ENCODE measurements at regions not wholly inside any gene's neighbourhood (a gene's known extent, or its start where the extent isn't known, plus 50 kb on each side); places are given as distances from the start of the nearest gene placed in this dataset.

DNA sequence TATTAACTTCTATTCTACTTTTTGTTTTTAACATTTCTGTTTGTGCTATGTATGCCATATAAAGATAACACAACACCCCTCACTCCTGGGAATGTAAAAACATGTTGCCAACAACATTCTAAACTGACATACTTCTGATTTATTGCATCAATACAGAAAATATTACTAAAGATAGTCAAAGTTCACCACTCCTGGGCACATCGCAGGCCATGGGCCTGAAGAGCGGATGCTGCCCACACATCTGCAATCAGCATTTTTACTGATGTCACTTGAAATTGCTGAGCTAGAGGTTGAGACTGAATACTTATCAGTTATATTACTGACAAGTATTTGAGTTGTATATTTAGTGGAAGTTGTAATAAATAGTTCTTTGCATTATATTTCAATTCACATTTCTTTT lies 711.9 kb upstream of the EPHA7 start:
- Histone ChIP-seq H3K4me2 (ENCODE audit: low read length) (no peak overlapping the region), H3K4me1 (ENCODE audit: control insufficient read depth, insufficient read depth, low read length) (no peaks in the 10 kb centered on the region), H3K27me3 (ENCODE audit: control insufficient read depth, insufficient read depth, low read length) (no peaks in the 10 kb centered on the region), H3K9me3 (replicated peaks; ENCODE audit: low read length) (no peaks in the 10 kb centered on the region), H3K4me3 (ENCODE audit: low read length) (no peak overlapping the region), H3K36me3 (ENCODE audit: insufficient read depth, low read length) (no peaks in the 10 kb centered on the region), H3K9ac (ENCODE audit: low read depth, low read length) (no peak overlapping the region)

DNA sequence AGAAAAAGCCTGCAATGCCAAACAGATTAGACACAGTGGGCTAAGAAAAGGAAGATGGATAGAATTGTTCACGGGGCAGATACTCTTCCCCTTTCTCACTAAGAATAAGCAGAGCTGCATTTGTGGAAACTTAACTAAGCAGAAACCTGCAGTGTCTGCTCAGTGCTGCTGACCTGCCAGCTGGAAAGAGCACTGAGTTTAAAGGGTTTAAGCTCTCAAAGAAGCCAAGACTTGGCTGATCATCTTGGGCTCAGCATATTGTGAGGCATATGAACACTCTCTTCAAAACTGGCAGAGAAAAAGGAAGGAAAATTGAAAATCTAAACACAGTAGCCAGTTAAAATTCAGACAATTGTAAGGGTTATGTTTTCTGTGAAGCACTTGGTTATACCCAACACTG lies 711.1 kb upstream of the EPHA7 start:
- Histone ChIP-seq H3K27me3 (ENCODE audit: control insufficient read depth, insufficient read depth, low read length) (no peaks in the 10 kb centered on the region), H3K4me1 (ENCODE audit: control insufficient read depth, insufficient read depth, low read length) (no peaks in the 10 kb centered on the region), H3K4me3 (ENCODE audit: low read length) (no peak overlapping the region), H3K36me3 (ENCODE audit: insufficient read depth, low read length) (no peaks in the 10 kb centered on the region), H3K4me2 (ENCODE audit: low read length) (no peak overlapping the region), H3K9me3 (replicated peaks; ENCODE audit: low read length) (no peaks in the 10 kb centered on the region), H3K9ac (ENCODE audit: low read depth, low read length) (no peak overlapping the region)

DNA sequence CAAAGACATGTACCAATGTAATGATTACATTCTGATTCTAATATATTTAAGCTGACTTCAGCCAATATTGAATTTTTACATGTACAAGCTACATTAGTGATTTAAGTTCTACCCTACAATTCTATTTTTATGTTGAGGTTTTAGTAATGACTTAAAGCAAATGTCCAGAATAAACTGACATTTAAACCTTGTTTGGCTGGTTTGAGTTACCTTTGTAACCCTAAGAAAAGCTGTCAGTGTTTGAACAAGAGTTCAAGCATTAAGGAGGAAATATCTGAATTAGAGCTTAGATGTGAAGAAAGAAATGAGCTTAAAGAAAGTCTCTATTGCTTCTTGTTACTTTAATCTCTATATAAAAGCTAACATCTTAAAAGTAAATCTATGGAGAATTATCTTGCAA lies 710.6 kb upstream of the EPHA7 start:
- Histone ChIP-seq H3K4me3 (ENCODE audit: low read length) (no peak overlapping the region), H3K9me3 (replicated peaks; ENCODE audit: low read length) (no peaks in the 10 kb centered on the region), H3K9ac (ENCODE audit: low read depth, low read length) (no peak overlapping the region), H3K4me1 (ENCODE audit: control insufficient read depth, insufficient read depth, low read length) (no peaks in the 10 kb centered on the region), H3K4me2 (ENCODE audit: low read length) (no peak overlapping the region), H3K27me3 (ENCODE audit: control insufficient read depth, insufficient read depth, low read length) (no peaks in the 10 kb centered on the region), H3K36me3 (ENCODE audit: insufficient read depth, low read length) (no peaks in the 10 kb centered on the region)

DNA sequence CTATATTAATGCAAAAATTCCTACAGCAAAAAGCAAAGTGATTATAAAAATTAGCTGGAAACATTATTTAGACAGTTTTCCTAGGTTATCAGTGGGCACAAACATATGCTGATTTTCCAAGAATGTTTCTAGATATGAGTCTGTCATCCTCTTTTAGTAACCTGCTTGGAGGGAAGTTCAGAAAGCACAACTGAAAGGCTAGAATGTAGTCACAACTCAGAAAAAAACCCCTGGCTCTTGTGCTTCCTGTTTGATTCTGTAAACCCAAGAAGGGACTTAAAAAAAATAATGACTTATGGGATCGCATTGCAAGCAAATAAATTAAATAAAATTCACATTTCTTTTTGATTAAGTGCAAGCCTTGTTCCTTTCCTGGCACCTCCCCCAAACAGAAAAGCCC lies 708.4 kb upstream of the EPHA7 start:
- Histone ChIP-seq H3K9ac (ENCODE audit: low read depth, low read length) (no peak overlapping the region), H3K36me3 (ENCODE audit: insufficient read depth, low read length) (no peaks in the 10 kb centered on the region), H3K4me2 (ENCODE audit: low read length) (no peak overlapping the region), H3K4me1 (ENCODE audit: control insufficient read depth, insufficient read depth, low read length) (no peaks in the 10 kb centered on the region), H3K9me3 (replicated peaks; ENCODE audit: low read length) (no peaks in the 10 kb centered on the region), H3K27me3 (ENCODE audit: control insufficient read depth, insufficient read depth, low read length) (no peaks in the 10 kb centered on the region), H3K4me3 (ENCODE audit: low read length) (no peak overlapping the region)

DNA sequence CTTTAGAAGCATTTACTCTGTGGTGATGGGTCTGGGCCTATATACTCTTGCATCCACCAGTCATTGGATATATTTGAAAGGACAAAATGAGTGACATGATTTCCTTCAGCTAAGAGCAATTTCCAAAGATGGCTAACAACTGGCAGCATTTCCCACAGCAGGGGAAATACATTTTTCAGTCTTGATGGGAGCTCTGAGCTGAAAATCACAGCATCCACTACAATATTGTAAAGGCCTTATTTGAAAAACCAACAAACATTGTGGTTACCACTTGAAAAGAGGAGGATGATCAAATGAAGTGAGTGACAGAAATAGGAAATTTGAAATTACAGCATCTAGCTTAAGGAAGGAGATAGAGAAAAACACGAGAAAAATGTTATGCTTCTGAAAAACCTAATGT lies 705.0 kb upstream of the EPHA7 start:
- Histone ChIP-seq H3K4me2 (ENCODE audit: low read length) (no peak overlapping the region), H3K36me3 (ENCODE audit: insufficient read depth, low read length) (no peaks in the 10 kb centered on the region), H3K27me3 (ENCODE audit: control insufficient read depth, insufficient read depth, low read length) (no peaks in the 10 kb centered on the region), H3K9me3 (replicated peaks; ENCODE audit: low read length) (no peaks in the 10 kb centered on the region), H3K4me3 (ENCODE audit: low read length) (no peak overlapping the region), H3K9ac (ENCODE audit: low read depth, low read length) (no peak overlapping the region), H3K4me1 (ENCODE audit: control insufficient read depth, insufficient read depth, low read length) (no peaks in the 10 kb centered on the region)

DNA sequence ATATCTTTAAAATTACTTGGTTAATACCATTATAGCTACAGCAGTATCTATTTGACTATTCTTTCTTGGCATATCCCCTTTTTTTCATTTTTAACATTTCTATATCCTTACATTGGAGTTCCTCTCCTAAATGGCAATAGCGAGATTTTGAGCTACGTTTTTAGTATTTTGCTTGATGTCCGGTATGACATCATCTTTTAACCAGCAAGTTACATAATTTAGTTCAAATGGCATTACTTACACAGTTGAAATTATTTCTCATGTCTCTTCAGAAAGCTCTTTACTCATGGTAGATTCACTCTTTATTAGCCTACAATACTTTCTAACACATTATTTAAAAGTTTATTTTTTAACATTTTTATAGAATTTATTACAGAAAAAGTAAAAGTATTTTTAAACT lies 701.7 kb upstream of the EPHA7 start:
- Histone ChIP-seq H3K4me3 (ENCODE audit: low read length) (no peak overlapping the region), H3K4me1 (ENCODE audit: control insufficient read depth, insufficient read depth, low read length) (no peaks in the 10 kb centered on the region), H3K9ac (ENCODE audit: low read depth, low read length) (no peak overlapping the region)

DNA sequence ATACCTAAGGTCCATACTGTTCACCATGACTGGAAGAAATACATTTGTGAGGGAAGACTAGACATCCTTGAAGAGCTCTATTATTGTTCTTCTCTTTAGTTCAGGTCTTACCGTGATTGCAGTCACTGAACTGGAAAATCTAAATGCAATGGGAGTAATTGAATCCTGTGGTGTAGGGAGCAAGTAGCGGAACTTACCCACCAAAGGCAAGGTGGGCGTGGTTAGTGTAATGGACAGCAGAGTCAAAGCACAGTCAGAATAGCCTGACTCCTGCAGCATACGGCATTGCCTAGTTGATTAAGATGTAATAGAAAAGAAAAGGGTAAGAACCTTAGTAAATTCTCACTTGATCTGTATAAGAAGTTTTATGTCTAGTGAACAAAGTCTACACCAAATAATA lies 679.7 kb upstream of the EPHA7 start:
- H3K9me3 ChIP-seq (replicated peaks; ENCODE audit: low read length) = no peaks in the 10 kb centered on the region
- H3K4me3 ChIP-seq (ENCODE audit: low read length) = no peak overlapping the region
- no peaks in the 10 kb centered on the region for H3K36me3 ChIP-seq (ENCODE audit: insufficient read depth, low read length)
- H3K4me2 ChIP-seq (ENCODE audit: low read length) = no peak overlapping the region
- no peaks in the 10 kb centered on the region for H3K27me3 ChIP-seq (ENCODE audit: control insufficient read depth, insufficient read depth, low read length)
- H3K9ac ChIP-seq (ENCODE audit: low read depth, low read length) = no peak overlapping the region
- H3K4me1 ChIP-seq (ENCODE audit: control insufficient read depth, insufficient read depth, low read length) = no peaks in the 10 kb centered on the region

More for the DNA sequence above, 701.7 kb upstream of the EPHA7 start:
- H3K9me3 ChIP-seq (replicated peaks; ENCODE audit: low read length) = no peaks in the 10 kb centered on the region
- no peaks in the 10 kb centered on the region for H3K36me3 ChIP-seq (ENCODE audit: insufficient read depth, low read length)
- H3K4me2 ChIP-seq (ENCODE audit: low read length) = no peak overlapping the region
- H3K27me3 ChIP-seq (ENCODE audit: control insufficient read depth, insufficient read depth, low read length) = no peaks in the 10 kb centered on the region

DNA sequence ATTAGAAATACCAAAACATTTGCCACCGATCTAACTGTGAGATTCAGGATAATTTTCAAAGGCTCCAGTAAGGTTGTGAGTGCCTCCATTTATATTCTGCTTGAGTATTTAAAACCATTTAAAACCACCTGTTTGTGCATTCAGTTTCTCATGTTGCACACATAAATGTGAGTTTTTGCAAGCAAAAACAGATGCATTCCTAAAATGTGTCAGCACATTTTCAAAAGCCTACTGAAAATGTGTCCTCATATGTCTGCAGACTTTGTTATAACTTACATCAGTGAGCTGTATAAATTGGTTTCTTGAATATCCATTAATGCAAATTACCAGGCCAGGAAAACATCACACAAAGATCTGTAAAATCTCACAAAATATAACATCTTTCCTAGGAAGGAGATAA lies 676.6 kb upstream of the EPHA7 start:
- Histone ChIP-seq H3K4me2 (ENCODE audit: low read length) (no peak overlapping the region), H3K9ac (ENCODE audit: low read depth, low read length) (no peak overlapping the region), H3K4me3 (ENCODE audit: low read length) (no peak overlapping the region), H3K27me3 (ENCODE audit: control insufficient read depth, insufficient read depth, low read length) (no peaks in the 10 kb centered on the region), H3K36me3 (ENCODE audit: insufficient read depth, low read length) (no peaks in the 10 kb centered on the region), H3K9me3 (replicated peaks; ENCODE audit: low read length) (no peaks in the 10 kb centered on the region), H3K4me1 (ENCODE audit: control insufficient read depth, insufficient read depth, low read length) (no peaks in the 10 kb centered on the region)

DNA sequence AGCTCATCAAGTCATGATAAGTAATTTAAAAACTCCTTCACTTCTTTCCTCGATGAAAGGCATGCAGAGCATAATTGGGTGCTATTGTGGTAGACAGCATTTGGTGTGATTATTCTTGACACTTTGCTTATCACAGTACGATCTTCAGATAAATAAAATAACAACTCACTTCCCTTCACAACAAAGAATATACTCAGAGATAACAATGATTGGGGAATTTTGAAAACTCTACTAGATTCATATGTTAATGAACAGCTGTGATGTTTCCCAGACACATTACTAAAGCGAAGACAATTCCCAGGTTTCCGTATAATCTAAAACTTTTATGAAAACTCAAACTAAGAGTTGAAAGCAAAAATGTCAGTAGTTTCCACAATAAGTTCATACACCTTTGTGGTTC lies 670.6 kb upstream of the EPHA7 start:
- Histone ChIP-seq H3K9ac (ENCODE audit: low read depth, low read length) (no peak overlapping the region), H3K4me2 (ENCODE audit: low read length) (no peak overlapping the region), H3K4me1 (ENCODE audit: control insufficient read depth, insufficient read depth, low read length) (no peaks in the 10 kb centered on the region), H3K27me3 (ENCODE audit: control insufficient read depth, insufficient read depth, low read length) (no peaks in the 10 kb centered on the region), H3K9me3 (replicated peaks; ENCODE audit: low read length) (no peaks in the 10 kb centered on the region), H3K4me3 (ENCODE audit: low read length) (no peak overlapping the region), H3K36me3 (ENCODE audit: insufficient read depth, low read length) (no peaks in the 10 kb centered on the region)

DNA sequence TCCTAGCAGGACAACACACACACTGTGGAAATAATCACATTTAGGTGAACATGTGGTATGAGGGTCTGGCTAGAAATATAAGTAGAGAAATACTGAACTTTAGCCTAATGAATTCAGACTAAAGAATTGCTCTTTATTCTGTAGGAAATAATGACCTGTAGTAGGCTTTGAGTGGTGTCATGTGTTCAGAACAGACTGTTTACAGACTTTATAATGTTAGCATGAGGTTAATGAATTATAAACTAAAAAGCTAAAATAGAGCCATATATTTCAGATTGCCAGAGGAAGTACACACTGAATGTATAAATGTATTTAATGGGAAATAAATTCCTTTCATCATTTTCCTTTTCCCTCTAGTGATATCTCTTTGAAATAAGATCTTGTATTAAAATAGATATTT lies 669.5 kb upstream of the EPHA7 start:
- Histone ChIP-seq H3K9me3 (replicated peaks; ENCODE audit: low read length) (no peaks in the 10 kb centered on the region), H3K4me3 (ENCODE audit: low read length) (no peak overlapping the region), H3K4me2 (ENCODE audit: low read length) (no peak overlapping the region), H3K9ac (ENCODE audit: low read depth, low read length) (no peak overlapping the region), H3K36me3 (ENCODE audit: insufficient read depth, low read length) (no peaks in the 10 kb centered on the region), H3K4me1 (ENCODE audit: control insufficient read depth, insufficient read depth, low read length) (no peaks in the 10 kb centered on the region), H3K27me3 (ENCODE audit: control insufficient read depth, insufficient read depth, low read length) (no peaks in the 10 kb centered on the region)

DNA sequence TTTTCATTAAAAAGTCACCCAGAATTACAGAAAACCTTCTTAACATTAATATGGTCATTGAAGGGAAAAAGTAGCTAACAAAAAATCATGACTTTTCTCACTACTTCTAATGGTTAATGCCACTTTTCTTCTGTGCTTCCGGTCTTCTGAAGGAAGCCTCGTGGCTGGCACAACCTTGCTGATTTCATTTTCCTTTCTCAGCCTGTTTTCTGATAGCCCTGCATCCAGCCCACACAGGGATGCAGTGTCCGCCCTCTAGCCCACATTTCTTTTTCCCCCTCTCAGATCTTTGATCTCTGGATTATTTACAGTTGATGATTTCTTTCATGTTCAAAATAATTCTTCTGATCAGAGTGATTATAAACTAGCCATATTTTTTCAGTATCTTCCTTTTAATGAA lies 655.4 kb upstream of the EPHA7 start:
- Histone ChIP-seq H3K4me1 (ENCODE audit: control insufficient read depth, insufficient read depth, low read length) (peaks cover 3% of the 10 kb centered on the region), H3K9ac (ENCODE audit: low read depth, low read length) (no peak overlapping the region), H3K4me2 (ENCODE audit: low read length) (no peak overlapping the region), H3K9me3 (replicated peaks; ENCODE audit: low read length) (no peaks in the 10 kb centered on the region), H3K36me3 (ENCODE audit: insufficient read depth, low read length) (no peaks in the 10 kb centered on the region), H3K27me3 (ENCODE audit: control insufficient read depth, insufficient read depth, low read length) (no peaks in the 10 kb centered on the region), H3K4me3 (ENCODE audit: low read length) (no peak overlapping the region)

DNA sequence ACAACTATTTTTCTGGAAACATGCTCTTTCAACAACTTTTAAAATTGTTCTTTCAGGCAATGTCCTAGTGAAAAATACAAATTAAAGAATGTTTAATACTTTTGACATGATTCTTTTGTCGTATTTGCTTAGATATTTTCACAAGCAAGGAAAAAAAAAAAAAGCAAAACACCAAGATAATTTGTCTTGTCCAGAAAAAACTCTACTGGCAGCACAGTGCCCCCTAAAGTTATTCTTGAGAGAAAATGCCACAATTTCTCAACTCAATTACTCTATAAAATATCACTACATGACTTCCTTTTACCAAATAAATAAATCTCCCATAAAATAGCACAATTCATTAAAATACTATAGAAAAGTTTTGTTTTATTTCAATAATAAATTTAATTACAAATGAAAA lies 652.5 kb upstream of the EPHA7 start:
- no peak overlapping the region for H3K4me3 ChIP-seq (ENCODE audit: low read length)
- H3K9me3 ChIP-seq (replicated peaks; ENCODE audit: low read length) = no peaks in the 10 kb centered on the region
- no peaks in the 10 kb centered on the region for H3K27me3 ChIP-seq (ENCODE audit: control insufficient read depth, insufficient read depth, low read length)
- peaks cover 3% of the 10 kb centered on the region for H3K4me1 ChIP-seq (ENCODE audit: control insufficient read depth, insufficient read depth, low read length)
- H3K9ac ChIP-seq (ENCODE audit: low read depth, low read length) = no peak overlapping the region
- H3K4me2 ChIP-seq (ENCODE audit: low read length) = no peak overlapping the region
- H3K36me3 ChIP-seq (ENCODE audit: insufficient read depth, low read length) = no peaks in the 10 kb centered on the region

All from skeletal muscle satellite cell (primary cell).